Natural killer cell (primary cell): ENCODE measurements at regions not wholly inside any gene's neighbourhood (a gene's known extent, or its start where the extent isn't known, plus 50 kb on each side); places are given as distances from the start of the nearest gene placed in this dataset.

Experiments
- ATAC-seq, 3 donors: fragments of 150-1000 bp in 2 of 3; fragments of 200-7000 bp in 1 of 3; cut with Tn5 transposase; 1 replicate in 1 of 3; 2 replicates in 2 of 3; pipeline ENCODE4 v1.10.0; 2021; ENCODE audit warnings: mild to moderate bottlenecking in 2 of 3, moderate library complexity in 2 of 3
- DNase-seq, 2 donors: peaks; one replicate each; pipeline versions ENCODE4 v3.0.0 to v3.0.0-alpha.2; 2013 to 2021; ENCODE audit warnings: mixed read lengths in 1 of 2
- H3K27ac ChIP-seq: one replicate; pipeline ENCODE4 v1.5.1; 2013; ENCODE audit warnings: mild to moderate bottlenecking, low read length
- H3K27me3 ChIP-seq: one replicate; pipeline ENCODE4 v1.6.1; 2013; ENCODE audit warnings: low read length; ENCODE audit not compliant: control insufficient read depth, insufficient read depth
- H3K36me3 ChIP-seq: one replicate; pipeline ENCODE4 v1.6.1; 2013; ENCODE audit warnings: low read length; ENCODE audit not compliant: control insufficient read depth, insufficient read depth
- H3K4me1 ChIP-seq: one replicate; pipeline ENCODE4 v1.6.1; 2013; ENCODE audit warnings: low read length; ENCODE audit not compliant: control insufficient read depth, insufficient read depth
- H3K4me3 ChIP-seq: one replicate; pipeline ENCODE4 v1.5.1; 2013; ENCODE audit warnings: low read length
- H3K9me3 ChIP-seq: one replicate; pipeline ENCODE4 v1.6.1; 2013; ENCODE audit warnings: low read length; ENCODE audit not compliant: control insufficient read depth, insufficient read depth
- H3K27ac Mint-ChIP-seq, 2 donors: one replicate each; pipeline ENCODE4 v1.8.0; 2022; ENCODE audit warnings: mild to moderate bottlenecking in 2 of 2, mixed read lengths in 2 of 2, moderate library complexity in 1 of 2
- H3K27me3 Mint-ChIP-seq, 2 donors: one replicate each; pipeline ENCODE4 v1.8.0; 2022; ENCODE audit warnings: low read depth in 2 of 2, mixed read lengths in 2 of 2
- H3K36me3 Mint-ChIP-seq: one replicate; pipeline ENCODE4 v1.8.0; 2022; ENCODE audit warnings: mixed read lengths
- H3K4me1 Mint-ChIP-seq, 2 donors: one replicate each; pipeline ENCODE4 v1.8.0; 2022; ENCODE audit warnings: mixed read lengths in 2 of 2
- H3K4me3 Mint-ChIP-seq: one replicate; pipeline ENCODE4 v1.8.0; 2022; ENCODE audit warnings: mild to moderate bottlenecking, moderate library complexity, mixed read lengths
- H3K9me3 Mint-ChIP-seq, 2 donors: one replicate each; pipeline ENCODE4 v1.8.0; 2022; ENCODE audit warnings: mixed read lengths in 2 of 2
- WGBS: methylation state at CpG from one replicate; pipeline ENCODE4 v1.1.7; 2013; ENCODE audit warnings: missing lambda C conversion rate; ENCODE audit not compliant: insufficient coverage; 5-methylcytosine and 5-hydroxymethylcytosine counted together
- intact Hi-C: fragments of 100-400 bp; cut with micrococcal nuclease; formaldehyde crosslinking; loops from one replicate; pipeline ENCODE4 v1.14.2; 2022
- TF ChIP-seq, protein P1 (sequence below): fragments of 200-600 bp; IDR thresholded peaks from one replicate; pipeline ENCODE4 v1.8.0; 2022; ENCODE audit warnings: antibody characterized with exemption

DNA sequence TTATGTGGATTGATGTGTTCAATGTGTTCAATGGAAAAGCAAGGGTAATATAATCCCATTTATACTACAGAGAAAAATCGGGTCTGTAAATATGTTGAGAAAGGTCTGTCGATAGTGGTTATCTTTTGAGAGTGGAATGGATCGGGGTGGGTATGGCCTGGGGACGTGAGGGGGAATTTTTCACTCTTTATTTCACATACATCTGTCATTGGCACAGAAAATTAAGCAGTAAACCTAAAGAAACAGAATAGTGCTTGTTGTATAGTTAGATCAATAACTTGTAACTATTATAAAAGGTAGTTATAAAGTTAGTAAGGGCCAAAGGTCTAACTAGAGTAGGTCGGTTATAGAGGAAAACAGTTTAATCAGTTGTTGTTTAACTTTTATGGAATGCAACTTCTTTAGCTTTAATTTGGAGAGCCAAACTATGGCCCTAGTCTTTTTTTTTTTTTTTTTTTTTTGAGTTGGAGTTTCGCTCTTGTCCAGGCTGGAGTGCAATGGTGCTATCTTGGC lies 66.1 kb upstream of the ABL1 start:
- TF ChIP-seq, protein P1, sequence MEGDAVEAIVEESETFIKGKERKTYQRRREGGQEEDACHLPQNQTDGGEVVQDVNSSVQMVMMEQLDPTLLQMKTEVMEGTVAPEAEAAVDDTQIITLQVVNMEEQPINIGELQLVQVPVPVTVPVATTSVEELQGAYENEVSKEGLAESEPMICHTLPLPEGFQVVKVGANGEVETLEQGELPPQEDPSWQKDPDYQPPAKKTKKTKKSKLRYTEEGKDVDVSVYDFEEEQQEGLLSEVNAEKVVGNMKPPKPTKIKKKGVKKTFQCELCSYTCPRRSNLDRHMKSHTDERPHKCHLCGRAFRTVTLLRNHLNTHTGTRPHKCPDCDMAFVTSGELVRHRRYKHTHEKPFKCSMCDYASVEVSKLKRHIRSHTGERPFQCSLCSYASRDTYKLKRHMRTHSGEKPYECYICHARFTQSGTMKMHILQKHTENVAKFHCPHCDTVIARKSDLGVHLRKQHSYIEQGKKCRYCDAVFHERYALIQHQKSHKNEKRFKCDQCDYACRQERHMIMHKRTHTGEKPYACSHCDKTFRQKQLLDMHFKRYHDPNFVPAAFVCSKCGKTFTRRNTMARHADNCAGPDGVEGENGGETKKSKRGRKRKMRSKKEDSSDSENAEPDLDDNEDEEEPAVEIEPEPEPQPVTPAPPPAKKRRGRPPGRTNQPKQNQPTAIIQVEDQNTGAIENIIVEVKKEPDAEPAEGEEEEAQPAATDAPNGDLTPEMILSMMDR, result no peak
- Histone ChIP-seq H3K27me3 (no peaks in the 10 kb centered on the region), H3K36me3 (no peaks in the 10 kb centered on the region), H3K9me3 (no peaks in the 10 kb centered on the region), H3K4me3 (no peak overlapping the region), H3K27ac (no peak overlapping the region), H3K4me1 (peaks cover 16% of the 10 kb centered on the region)
- peak overlapping the region in 1 of 2 donors; percentile 45 for H3K27ac Mint-ChIP-seq
- 100% methylated on average over 2 of the region's 6 CpGs for WGBS
- intact Hi-C loops, result no loop called here
- H3K36me3 Mint-ChIP-seq, result no peaks in the 10 kb centered on the region
- no peak overlapping the region for H3K4me3 Mint-ChIP-seq
- H3K9me3 Mint-ChIP-seq, result no peaks in the 10 kb centered on the region
- no peak for DNase-seq
- no peaks in the 10 kb centered on the region for H3K27me3 Mint-ChIP-seq
- no peak for ATAC-seq
- peaks cover 24 to 47% of the 10 kb centered on the region in 2 donors for H3K4me1 Mint-ChIP-seq

DNA sequence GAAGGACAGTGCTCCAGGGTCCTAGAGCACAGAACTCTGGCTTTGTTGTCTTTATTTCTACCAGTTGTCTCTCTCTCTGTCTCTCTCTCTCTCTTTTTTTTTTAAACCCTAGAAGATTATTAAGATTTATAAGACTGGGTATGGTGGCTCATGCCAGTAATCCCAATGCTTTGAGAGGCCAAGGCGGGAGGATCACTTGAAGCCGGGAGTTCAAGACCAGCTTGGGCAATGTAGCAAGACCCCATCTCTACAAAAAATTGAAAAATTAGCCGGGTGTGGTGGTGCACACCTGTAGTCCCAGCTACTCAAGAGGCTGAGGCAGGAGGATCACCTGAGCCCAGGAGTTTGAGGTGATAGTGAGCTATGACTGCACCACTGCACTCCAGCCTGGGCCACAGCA lies 65.0 kb upstream of the ABL1 start:
- no peak overlapping the region for H3K4me3 Mint-ChIP-seq
- 87% methylated on average over 3 of the region's 3 CpGs for WGBS
- TF ChIP-seq, protein P1, result no peak

DNA sequence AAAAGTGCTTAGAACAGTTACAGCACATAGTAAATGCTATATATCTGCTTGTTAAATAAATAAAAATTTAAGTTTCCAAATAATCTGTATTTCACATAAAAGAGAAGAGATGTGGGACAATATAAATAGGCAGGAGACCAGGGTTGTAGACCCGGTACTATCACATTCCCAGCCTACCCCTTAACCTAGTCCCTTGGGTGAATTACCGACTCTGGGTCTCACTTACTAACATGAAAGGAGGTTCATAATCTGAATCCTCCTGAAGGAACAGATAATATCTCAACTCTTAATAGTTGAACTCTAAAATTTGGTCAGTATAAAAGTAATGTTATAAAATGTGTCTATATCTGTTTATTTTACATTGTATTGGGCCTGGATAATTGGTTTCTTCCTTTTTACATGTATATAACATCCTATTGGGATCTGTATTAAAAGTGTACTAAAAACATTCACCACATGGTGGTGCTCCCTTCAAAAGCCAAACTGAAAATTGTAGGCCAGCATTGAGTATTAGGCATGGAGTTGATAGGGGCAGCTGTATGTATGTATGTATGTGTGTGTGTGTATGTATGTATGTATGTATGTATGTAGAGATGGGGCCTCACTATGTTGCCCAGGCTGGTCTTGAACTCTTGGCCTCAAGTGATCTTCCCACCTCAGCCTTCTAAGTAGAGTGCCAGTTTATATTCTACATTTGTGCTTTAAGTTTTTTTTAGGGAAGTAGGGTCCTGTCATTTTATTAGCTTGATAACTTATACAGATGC lies 64.2 kb upstream of the ABL1 start:
- Mint-ChIP-seq H3K27me3 (no peaks in the 10 kb centered on the region), H3K4me3 (no peak overlapping the region), H3K36me3 (peaks cover 7% of the 10 kb centered on the region), H3K4me1 (peaks cover 30 to 37% of the 10 kb centered on the region in 2 donors), H3K9me3 (peaks cover 0 to 2% of the 10 kb centered on the region in 2 donors), H3K27ac (no peak overlapping the region)
- no peaks in the 10 kb centered on the region for H3K9me3 ChIP-seq
- DNase-seq (peak in 1 of 2 donors; percentile 61), ATAC-seq (peak; percentile 82 to 86 (median 85))
- intact Hi-C loops, result loop anchor here (1.0 to 5.0 kb wide), 2 partner anchors 95 to 171 kb away; no protein-coding TSS in a partner anchor
- H3K27me3 ChIP-seq, result no peaks in the 10 kb centered on the region
- H3K27ac ChIP-seq, result no peak overlapping the region
- peaks cover 16% of the 10 kb centered on the region for H3K4me1 ChIP-seq
- TF ChIP-seq, protein P1, result peak; percentile 64
- WGBS, result no CpG with 5 or more reads among the region's 2 CpGs
- H3K36me3 ChIP-seq, result no peaks in the 10 kb centered on the region
- H3K4me3 ChIP-seq, result no peak overlapping the region

More for the DNA sequence above, 65.0 kb upstream of the ABL1 start:
- intact Hi-C loops, result loop anchor here (5.0 kb wide), 1 partner anchor 172 kb away; no protein-coding TSS in a partner anchor
- Mint-ChIP-seq H3K27me3 (no peaks in the 10 kb centered on the region), H3K9me3 (no peaks in the 10 kb centered on the region), H3K4me1 (peaks cover 30 to 45% of the 10 kb centered on the region in 2 donors), H3K36me3 (peaks cover under 1% of the 10 kb centered on the region), H3K27ac (no peak overlapping the region)
- Histone ChIP-seq H3K27me3 (no peaks in the 10 kb centered on the region), H3K4me1 (peaks cover 16% of the 10 kb centered on the region), H3K4me3 (no peak overlapping the region), H3K9me3 (no peaks in the 10 kb centered on the region), H3K27ac (no peak overlapping the region), H3K36me3 (no peaks in the 10 kb centered on the region)
- no peak for ATAC-seq
- no peak for DNase-seq
